OCI-LY3 (cell line): ENCODE measurements at regions not wholly inside any gene's neighbourhood (a gene's known extent, or its start where the extent isn't known, plus 50 kb on each side); places are given as distances from the start of the nearest gene placed in this dataset.

ENCODE experiments used
- H2AFZ ChIP-seq: fragments of 200-600, 300-600 bp; shearing (Covaris generic); 2 replicates; pipeline ENCODE4 v1.6.0; 2014; ENCODE audit warnings: antibody characterized with exemption, low read depth, low read length
- H3K27ac ChIP-seq: fragments of 200-600, 300-600 bp; sonication (generic); 2 replicates; pipeline ENCODE4 v1.5.1; 2014; ENCODE audit warnings: mild to moderate bottlenecking, low read length, moderate library complexity, mixed read lengths
- H3K27me3 ChIP-seq: fragments of 200-600, 300-600 bp; sonication (generic); 2 replicates; pipeline ENCODE4 v1.6.1; 2014; ENCODE audit warnings: low read depth, low read length, mixed read lengths
- H3K36me3 ChIP-seq: fragments of 200-600, 300-600 bp; sonication (generic); replicated peaks from 2 replicates; pipeline ENCODE3; 2014; ENCODE audit warnings: low read depth, low read length, mixed read lengths
- H3K4me1 ChIP-seq: fragments of 300-600, 200-600 bp; sonication (generic); 2 replicates; pipeline ENCODE4 v1.6.1; 2014; ENCODE audit warnings: low read length, mixed read lengths
- H3K4me2 ChIP-seq: fragments of 200-600, 300-600 bp; sonication (generic); 2 replicates; pipeline ENCODE4 v1.6.1; 2014; ENCODE audit warnings: low read length, mixed read lengths
- H3K4me3 ChIP-seq: fragments of 300-600, 200-600 bp; sonication (generic); 2 replicates; pipeline ENCODE4 v1.5.1; 2014; ENCODE audit warnings: antibody characterized with exemption, mild to moderate bottlenecking, low read length, moderate library complexity
- H3K79me2 ChIP-seq: fragments of 300-600, 200-600 bp; shearing (Covaris generic); 2 replicates; pipeline ENCODE4 v1.6.1; 2014; ENCODE audit warnings: mild to moderate bottlenecking, low read length, mixed read lengths
- H3K9ac ChIP-seq: fragments of 300-600, 200-600 bp; shearing (Covaris generic); 2 replicates; pipeline ENCODE4 v1.6.0; 2014; ENCODE audit warnings: mild to moderate bottlenecking, low read length, moderate library complexity
- H3K9me3 ChIP-seq: fragments of 200-600, 300-600 bp; shearing (Covaris generic); 2 replicates; pipeline ENCODE4 v1.6.1; 2014; ENCODE audit warnings: low read length, mixed read lengths; ENCODE audit not compliant: insufficient read depth
- H4K20me1 ChIP-seq: fragments of 200-600, 300-600 bp; sonication (generic); 2 replicates; pipeline ENCODE4 v1.6.1; 2016; ENCODE audit warnings: low read length, mixed read lengths; ENCODE audit not compliant: insufficient read depth
- EZH2phosphoT487 ChIP-seq: fragments of 200-600 bp; shearing (Covaris generic); IDR thresholded peaks from 2 replicates; pipeline ENCODE4 v1.6.1; 2018; ENCODE audit warnings: antibody characterized with exemption, mixed run types, low read depth
- TF ChIP-seq, protein P1 (sequence below): fragments of 200-600, 300-600 bp; sonication (generic); IDR thresholded peaks from 2 replicates; pipeline ENCODE4 v1.5.1; 2014; ENCODE audit warnings: antibody characterized with exemption, low read length, low read depth

DNA sequence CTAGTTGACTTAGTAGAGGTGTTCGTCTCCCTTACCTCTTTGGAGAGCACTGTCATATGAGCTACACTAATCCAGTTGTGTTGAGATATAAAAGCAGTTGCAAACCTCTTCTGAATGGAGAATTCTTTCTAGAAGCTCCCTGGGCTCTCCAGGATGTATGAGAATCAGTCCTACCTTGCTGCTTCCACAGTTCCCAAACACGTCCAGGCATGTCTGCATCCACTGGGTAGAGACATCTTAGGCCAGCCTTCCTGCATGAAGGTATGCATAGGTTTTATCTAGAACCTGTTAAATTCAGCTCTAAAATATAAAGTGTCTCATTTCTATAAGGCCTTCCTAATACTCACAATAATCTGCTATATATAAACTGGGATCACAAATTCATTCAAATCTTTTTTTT lies 297.7 kb downstream of the CDC5L start:
- Histone ChIP-seq H3K4me2 (no peak overlapping the region), H3K27ac (no peak overlapping the region), H3K36me3 (no peaks in the 10 kb centered on the region), H3K79me2 (no peaks in the 10 kb centered on the region), H4K20me1 (no peaks in the 10 kb centered on the region), H3K9ac (no peak overlapping the region), H3K9me3 (no peaks in the 10 kb centered on the region), H2AFZ (no peak overlapping the region), H3K4me1 (0 out of 2 replicates have a peak, but pooled peaks cover 1% of the 10 kb centered on the region), H3K27me3 (no peaks in the 10 kb centered on the region), H3K4me3 (no peak overlapping the region)
- TF ChIP-seq, protein P1, sequence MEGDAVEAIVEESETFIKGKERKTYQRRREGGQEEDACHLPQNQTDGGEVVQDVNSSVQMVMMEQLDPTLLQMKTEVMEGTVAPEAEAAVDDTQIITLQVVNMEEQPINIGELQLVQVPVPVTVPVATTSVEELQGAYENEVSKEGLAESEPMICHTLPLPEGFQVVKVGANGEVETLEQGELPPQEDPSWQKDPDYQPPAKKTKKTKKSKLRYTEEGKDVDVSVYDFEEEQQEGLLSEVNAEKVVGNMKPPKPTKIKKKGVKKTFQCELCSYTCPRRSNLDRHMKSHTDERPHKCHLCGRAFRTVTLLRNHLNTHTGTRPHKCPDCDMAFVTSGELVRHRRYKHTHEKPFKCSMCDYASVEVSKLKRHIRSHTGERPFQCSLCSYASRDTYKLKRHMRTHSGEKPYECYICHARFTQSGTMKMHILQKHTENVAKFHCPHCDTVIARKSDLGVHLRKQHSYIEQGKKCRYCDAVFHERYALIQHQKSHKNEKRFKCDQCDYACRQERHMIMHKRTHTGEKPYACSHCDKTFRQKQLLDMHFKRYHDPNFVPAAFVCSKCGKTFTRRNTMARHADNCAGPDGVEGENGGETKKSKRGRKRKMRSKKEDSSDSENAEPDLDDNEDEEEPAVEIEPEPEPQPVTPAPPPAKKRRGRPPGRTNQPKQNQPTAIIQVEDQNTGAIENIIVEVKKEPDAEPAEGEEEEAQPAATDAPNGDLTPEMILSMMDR = no peak
- TF ChIP-seq EZH2phosphoT487 = no peak

DNA sequence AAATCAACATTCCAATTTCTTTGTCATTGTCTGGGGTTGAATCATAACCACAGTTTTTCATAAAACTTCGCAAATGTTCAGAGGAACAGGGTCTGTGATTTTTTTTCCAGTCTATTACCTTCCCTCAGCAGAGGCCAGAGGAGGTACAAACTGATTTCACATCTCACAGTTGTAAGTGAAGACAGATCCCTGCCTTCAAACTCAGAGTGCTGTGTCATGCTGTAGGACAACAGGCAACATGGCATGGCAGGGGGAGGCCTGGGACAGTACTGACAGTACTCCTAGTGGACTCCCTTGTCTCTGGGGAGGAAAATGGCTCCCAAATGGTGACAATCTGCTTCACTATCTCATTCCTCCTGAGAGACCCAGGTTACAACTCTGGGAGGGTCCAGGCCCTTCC lies 308.6 kb downstream of the CDC5L start:
- Histone ChIP-seq H3K27me3 (no peaks in the 10 kb centered on the region), H3K9ac (no peak overlapping the region), H3K27ac (no peak overlapping the region), H3K4me1 (peaks cover 24% of the 10 kb centered on the region), H4K20me1 (no peaks in the 10 kb centered on the region), H3K36me3 (no peaks in the 10 kb centered on the region), H3K79me2 (no peaks in the 10 kb centered on the region), H3K9me3 (no peaks in the 10 kb centered on the region), H3K4me2 (no peak overlapping the region), H2AFZ (no peak overlapping the region), H3K4me3 (no peak overlapping the region)
- TF ChIP-seq EZH2phosphoT487 = no peak
- TF ChIP-seq, protein P1 = no peak

DNA sequence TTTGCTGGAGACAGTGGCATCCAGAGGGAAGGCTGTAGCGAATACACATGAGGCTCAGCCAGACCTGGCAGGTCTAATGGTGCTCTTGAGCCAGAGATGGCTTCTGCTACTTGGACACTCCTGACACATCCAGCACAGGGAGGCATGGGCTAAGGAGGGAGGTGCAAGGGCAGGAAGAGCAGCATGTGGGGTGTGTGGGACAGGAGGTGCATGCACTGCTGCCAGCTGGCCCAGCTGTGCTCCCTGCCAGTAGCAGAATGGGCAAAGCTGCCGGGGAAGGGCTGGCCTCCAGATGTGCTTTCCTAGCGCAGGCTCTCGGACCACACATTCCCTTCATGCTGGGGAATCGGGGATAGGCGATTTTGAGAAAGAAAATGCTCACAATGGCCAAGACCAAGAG lies 309.2 kb downstream of the CDC5L start:
- H3K4me2 ChIP-seq = no peak overlapping the region
- no peaks in the 10 kb centered on the region for H3K79me2 ChIP-seq
- peaks cover 27% of the 10 kb centered on the region for H3K4me1 ChIP-seq
- no peak overlapping the region for H2AFZ ChIP-seq
- H3K9ac ChIP-seq = no peak overlapping the region
- TF ChIP-seq, protein P1 = no peak
- TF ChIP-seq EZH2phosphoT487 = no peak
- no peak overlapping the region for H3K4me3 ChIP-seq
- no peaks in the 10 kb centered on the region for H3K27me3 ChIP-seq
- no peaks in the 10 kb centered on the region for H3K9me3 ChIP-seq
- H3K27ac ChIP-seq = no peak overlapping the region
- H4K20me1 ChIP-seq = no peaks in the 10 kb centered on the region
- no peaks in the 10 kb centered on the region for H3K36me3 ChIP-seq

DNA sequence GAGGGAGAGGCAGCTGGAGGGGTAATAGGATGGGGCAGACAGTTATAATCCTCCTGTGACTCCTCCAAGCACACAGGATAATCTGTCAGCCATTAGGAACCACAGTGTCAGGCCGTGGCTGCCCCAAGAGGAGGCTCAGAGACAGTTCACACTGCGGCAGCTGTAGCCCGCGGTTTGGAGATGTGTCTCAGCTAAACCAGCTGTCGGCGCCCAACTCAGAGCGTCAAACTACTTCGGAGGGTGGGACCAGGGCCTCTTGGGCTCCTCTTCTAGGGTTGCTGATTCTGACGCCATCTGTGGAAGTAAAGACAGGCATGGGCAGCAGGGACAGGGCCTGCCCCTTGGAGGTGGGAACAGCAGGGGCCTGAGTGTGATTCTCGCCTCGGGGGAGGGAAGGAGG lies 309.8 kb downstream of the CDC5L start:
- Histone ChIP-seq H4K20me1 (no peaks in the 10 kb centered on the region), H3K4me1 (peaks cover 27% of the 10 kb centered on the region), H2AFZ (no peak overlapping the region), H3K27ac (no peak overlapping the region), H3K36me3 (no peaks in the 10 kb centered on the region), H3K9me3 (no peaks in the 10 kb centered on the region), H3K79me2 (no peaks in the 10 kb centered on the region), H3K27me3 (no peaks in the 10 kb centered on the region), H3K4me3 (no peak overlapping the region), H3K4me2 (no peak overlapping the region), H3K9ac (no peak overlapping the region)
- no peak for TF ChIP-seq EZH2phosphoT487
- TF ChIP-seq, protein P1 = no peak
